DOHH2 (cell line): ENCODE measurements at regions not wholly inside any gene's neighbourhood (a gene's known extent, or its start where the extent isn't known, plus 50 kb on each side); places are given as distances from the start of the nearest gene placed in this dataset.

Experiments
- CTCF ChIP-seq: fragments of 200-600 bp; sonication (generic); IDR thresholded peaks from one replicate; pipeline ENCODE4 v1.5.1; 2014; ENCODE audit warnings: antibody characterized with exemption, mild to moderate bottlenecking, low read depth, low read length; ENCODE audit not compliant: poor library complexity, severe bottlenecking
- EZH2phosphoT487 ChIP-seq: fragments of 200-600 bp; sonication (generic); IDR thresholded peaks from 2 replicates; pipeline ENCODE4 v1.6.1; 2017; ENCODE audit warnings: borderline replicate concordance, mild to moderate bottlenecking, antibody characterized with exemption, low read length, moderate library complexity, mixed read lengths

- TF ChIP-seq EZH2phosphoT487 (no peak), CTCF (no peak)
Measured at GRCh38 chr12:115313929-115314328, 630.0 kb upstream of the TBX3 start.
